ENCODE measurements at regions not wholly inside any gene's neighbourhood (a gene's known extent, or its start where the extent isn't known, plus 50 kb on each side); places are given as distances from the start of the nearest gene placed in this dataset.

DNA sequence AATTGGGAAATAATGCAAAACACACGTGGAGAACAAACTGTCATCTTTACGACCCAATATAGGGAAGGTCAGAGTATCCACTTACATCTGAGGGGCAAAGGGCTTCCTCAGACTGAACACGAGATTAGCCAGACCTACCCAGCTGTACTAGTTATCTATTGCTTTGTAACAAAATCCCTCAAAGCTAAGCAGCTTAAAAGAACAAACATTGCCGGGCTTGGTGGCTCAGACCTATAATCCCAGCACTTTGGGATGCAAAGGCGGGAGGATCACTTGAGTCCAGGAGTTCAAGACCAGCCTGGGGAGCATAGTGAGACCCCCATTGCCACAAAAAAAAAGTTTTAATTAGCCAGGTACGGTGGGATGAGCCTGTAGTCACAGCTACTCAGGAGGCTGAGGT, 262.8 kb downstream of the LTN1 start:
- 87 to 92% methylated on average over 6 of the region's 6 CpGs for WGBS, 2 experiments (ENCODE audit: insufficient coverage in 1 of 2, insufficient read length in 1 of 2)
- H3K4me1 ChIP-seq (ENCODE audit: control insufficient read depth, insufficient read depth, low read length): no peaks in the 10 kb centered on the region
- H3K27ac ChIP-seq (ENCODE audit: low read depth, low read length): no peak overlapping the region
- Mint-ChIP-seq H3K4me3 (no peak overlapping the region), H3K27me3 (ENCODE audit: insufficient read depth) (no peaks in the 10 kb centered on the region), H3K36me3 (ENCODE audit: low read depth) (no peaks in the 10 kb centered on the region), H3K4me1 (peaks cover 8% of the 10 kb centered on the region), H3K9me3 (no peaks in the 10 kb centered on the region), H3K27ac (no peak overlapping the region)
- H3K9me3 ChIP-seq (ENCODE audit: control insufficient read depth, low read length): no peaks in the 10 kb centered on the region
- H3K27me3 ChIP-seq (ENCODE audit: control insufficient read depth, insufficient read depth, low read length, poor library complexity, severe bottlenecking): no peaks in the 10 kb centered on the region
- TF ChIP-seq, protein P1, sequence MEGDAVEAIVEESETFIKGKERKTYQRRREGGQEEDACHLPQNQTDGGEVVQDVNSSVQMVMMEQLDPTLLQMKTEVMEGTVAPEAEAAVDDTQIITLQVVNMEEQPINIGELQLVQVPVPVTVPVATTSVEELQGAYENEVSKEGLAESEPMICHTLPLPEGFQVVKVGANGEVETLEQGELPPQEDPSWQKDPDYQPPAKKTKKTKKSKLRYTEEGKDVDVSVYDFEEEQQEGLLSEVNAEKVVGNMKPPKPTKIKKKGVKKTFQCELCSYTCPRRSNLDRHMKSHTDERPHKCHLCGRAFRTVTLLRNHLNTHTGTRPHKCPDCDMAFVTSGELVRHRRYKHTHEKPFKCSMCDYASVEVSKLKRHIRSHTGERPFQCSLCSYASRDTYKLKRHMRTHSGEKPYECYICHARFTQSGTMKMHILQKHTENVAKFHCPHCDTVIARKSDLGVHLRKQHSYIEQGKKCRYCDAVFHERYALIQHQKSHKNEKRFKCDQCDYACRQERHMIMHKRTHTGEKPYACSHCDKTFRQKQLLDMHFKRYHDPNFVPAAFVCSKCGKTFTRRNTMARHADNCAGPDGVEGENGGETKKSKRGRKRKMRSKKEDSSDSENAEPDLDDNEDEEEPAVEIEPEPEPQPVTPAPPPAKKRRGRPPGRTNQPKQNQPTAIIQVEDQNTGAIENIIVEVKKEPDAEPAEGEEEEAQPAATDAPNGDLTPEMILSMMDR (conservative IDR thresholded peaks at IDR 0.05): no peak
- no peak overlapping the region for H3K4me3 ChIP-seq (ENCODE audit: low read length)
- no peak for DNase-seq
- H3K9ac ChIP-seq (ENCODE audit: extremely low read depth, low read length, poor library complexity, severe bottlenecking): no peak overlapping the region
- no peaks in the 10 kb centered on the region for H3K36me3 ChIP-seq (ENCODE audit: control insufficient read depth, insufficient read depth, low read length)

GRCh38 chr21:28727809-28728208, 264.9 kb downstream of the LTN1 start:
- H3K4me1 Mint-ChIP-seq: peaks cover 8% of the 10 kb centered on the region
- Histone ChIP-seq H3K4me1 (ENCODE audit: control insufficient read depth, insufficient read depth, low read length) (no peaks in the 10 kb centered on the region), H3K36me3 (ENCODE audit: control insufficient read depth, insufficient read depth, low read length) (no peaks in the 10 kb centered on the region), H3K9me3 (ENCODE audit: control insufficient read depth, low read length) (no peaks in the 10 kb centered on the region), H3K27ac (ENCODE audit: low read depth, low read length) (no peak overlapping the region), H3K27me3 (ENCODE audit: control insufficient read depth, insufficient read depth, low read length, poor library complexity, severe bottlenecking) (no peaks in the 10 kb centered on the region), H3K4me3 (ENCODE audit: low read length) (no peak overlapping the region), H3K9ac (ENCODE audit: extremely low read depth, low read length, poor library complexity, severe bottlenecking) (no peak overlapping the region)
- no peaks in the 10 kb centered on the region for H3K9me3 Mint-ChIP-seq
- H3K27me3 Mint-ChIP-seq (ENCODE audit: insufficient read depth): no peaks in the 10 kb centered on the region
- no peak overlapping the region for H3K4me3 Mint-ChIP-seq
- H3K36me3 Mint-ChIP-seq (ENCODE audit: low read depth): no peaks in the 10 kb centered on the region
- no peak overlapping the region for H3K27ac Mint-ChIP-seq
- WGBS, 2 experiments (ENCODE audit: insufficient coverage in 1 of 2, insufficient read length in 1 of 2): 71 to 89% methylated on average over 1 of the region's 1 CpG
- DNase-seq: no peak
- TF ChIP-seq, protein P1 (conservative IDR thresholded peaks at IDR 0.05): no peak

GRCh38 chr21:28725396-28725795, 267.3 kb downstream of the LTN1 start:
- H3K4me3 Mint-ChIP-seq: no peak overlapping the region
- H3K36me3 ChIP-seq (ENCODE audit: control insufficient read depth, insufficient read depth, low read length): no peaks in the 10 kb centered on the region
- no peaks in the 10 kb centered on the region for H3K4me1 ChIP-seq (ENCODE audit: control insufficient read depth, insufficient read depth, low read length)
- H3K27me3 ChIP-seq (ENCODE audit: control insufficient read depth, insufficient read depth, low read length, poor library complexity, severe bottlenecking): no peaks in the 10 kb centered on the region
- no peaks in the 10 kb centered on the region for H3K36me3 Mint-ChIP-seq (ENCODE audit: low read depth)
- no peaks in the 10 kb centered on the region for H3K27me3 Mint-ChIP-seq (ENCODE audit: insufficient read depth)
- DNase-seq: no peak
- TF ChIP-seq, protein P1 (conservative IDR thresholded peaks at IDR 0.05): no peak
- WGBS, 2 experiments (ENCODE audit: insufficient coverage in 1 of 2, insufficient read length in 1 of 2): 71% methylated on average over 1 of the region's 1 CpG; no CpG with 5 or more reads in 1 of the 2 experiments
- no peak overlapping the region for H3K4me3 ChIP-seq (ENCODE audit: low read length)
- H3K27ac ChIP-seq (ENCODE audit: low read depth, low read length): no peak overlapping the region
- H3K9me3 ChIP-seq (ENCODE audit: control insufficient read depth, low read length): no peaks in the 10 kb centered on the region
- no peak overlapping the region for H3K27ac Mint-ChIP-seq
- H3K4me1 Mint-ChIP-seq: peaks cover 4% of the 10 kb centered on the region
- H3K9me3 Mint-ChIP-seq: no peaks in the 10 kb centered on the region
- no peak overlapping the region for H3K9ac ChIP-seq (ENCODE audit: extremely low read depth, low read length, poor library complexity, severe bottlenecking)

Measured in endodermal cell (in vitro differentiated cells).